ENCODE measurements at regions not wholly inside any gene's neighbourhood (a gene's known extent, or its start where the extent isn't known, plus 50 kb on each side); places are given as distances from the start of the nearest gene placed in this dataset.

DNA sequence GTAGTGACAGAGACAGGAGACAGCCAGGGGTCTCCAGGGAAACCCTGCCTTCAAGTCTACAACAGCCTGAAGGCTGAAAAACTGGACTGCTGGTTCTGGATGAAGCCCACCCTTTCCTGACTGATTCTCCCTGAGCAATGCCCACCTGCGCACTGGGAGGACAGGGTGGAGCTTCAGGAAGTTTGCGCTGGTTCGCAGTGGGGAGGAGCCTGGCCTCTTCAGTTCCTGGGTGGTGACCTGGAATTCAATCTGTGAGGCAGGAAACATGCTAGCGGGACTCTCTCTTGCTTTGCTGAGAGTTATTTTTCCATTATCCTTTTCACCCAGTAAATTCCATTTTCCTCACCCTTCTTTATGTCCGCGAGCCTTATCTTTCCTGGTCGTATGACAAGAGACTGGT, 600.8 kb downstream of the TRHDE start:
- Histone ChIP-seq H3K9me3 (ENCODE audit: insufficient read depth in 2 of 2, low read depth in 1 of 2, low read length in 1 of 2) (peaks cover 0 to 5% of the 10 kb centered on the region in 2 experiments; a peak in 1 of 4 replicates), H3K4ac (replicated peaks; ENCODE audit: insufficient read length, low read depth, low read length) (no peak overlapping the region), H3K23ac (ENCODE audit: insufficient read length) (no peak overlapping the region), H3K56ac (replicated peaks; ENCODE audit: insufficient read length, low read depth, low read length) (no peak overlapping the region), H3K18ac (ENCODE audit: extremely low read depth, low read length) (no peak overlapping the region), H2BK12ac (ENCODE audit: low read depth, low read length) (no peak overlapping the region), H3K27me3 (replicated peaks in 1 of 4; ENCODE audit: control insufficient read depth in 3 of 4, extremely low read depth in 1 of 4, insufficient read depth in 3 of 4, low read length in 3 of 4) (no peaks in the 10 kb centered on the region), H2BK20ac (ENCODE audit: low read length) (no peak overlapping the region), H2AFZ (ENCODE audit: low read length) (peak overlapping the region; percentile 86), H3K4me3 (ENCODE audit: extremely low read depth in 1 of 4, insufficient read depth in 2 of 4, low read depth in 3 of 4, low read length in 4 of 4) (no peak overlapping the region), H2BK5ac (ENCODE audit: low read depth, low read length) (no peak overlapping the region; the same call in 1 of the 2 replicates), H3K27ac (ENCODE audit: low read depth, low read length) (0 out of 2 replicates have a peak overlapping the region, but pooled peaks have one; percentile 25), H4K91ac (replicated peaks; ENCODE audit: insufficient read length, low read length) (no peak overlapping the region), H3K79me1 (ENCODE audit: low read depth, low read length) (no peaks in the 10 kb centered on the region), H3K79me2 (ENCODE audit: control insufficient read depth in 1 of 2, insufficient read depth in 2 of 2, low read length in 2 of 2) (no peaks in the 10 kb centered on the region), H4K8ac (ENCODE audit: extremely low read depth, insufficient read depth, low read length) (no peak overlapping the region), H3K23me2 (ENCODE audit: low read depth, low read length) (no peaks in the 10 kb centered on the region), H4K5ac (ENCODE audit: insufficient read length, low read depth, low read length) (no peak overlapping the region), H3K14ac (ENCODE audit: insufficient read length) (no peak overlapping the region), H3K4me2 (ENCODE audit: insufficient read depth in 1 of 2, low read depth in 2 of 2, low read length in 2 of 2) (no peak overlapping the region), H3K36me3 (ENCODE audit: control insufficient read depth in 2 of 4, insufficient read depth in 4 of 4, low read length in 3 of 4) (no peaks in the 10 kb centered on the region), H2BK15ac (ENCODE audit: low read length) (no peak overlapping the region), H3K4me1 (replicated peaks in 1 of 4; ENCODE audit: control insufficient read depth in 3 of 4, insufficient read depth in 4 of 4, low read length in 3 of 4) (peaks cover 0 to 6% (median 4%) of the 10 kb centered on the region in 4 experiments; a peak in 5 of 7 replicates), H2BK120ac (replicated peaks; ENCODE audit: low read depth, low read length) (no peak overlapping the region), H2AK5ac (ENCODE audit: low read depth, low read length) (no peak overlapping the region), H4K20me1 (replicated peaks in 1 of 2; ENCODE audit: control insufficient read depth in 1 of 2, insufficient read depth in 2 of 2, low read length in 2 of 2) (no peaks in the 10 kb centered on the region), H3K9ac (replicated peaks in 1 of 4; ENCODE audit: extremely low read depth in 1 of 4, low read depth in 3 of 4, low read length in 3 of 4) (no peak overlapping the region)
- ChIA-PET POLR2A (ENCODE audit: partially characterized antibody) (no interaction called here), CTCF (ENCODE audit: partially characterized antibody) (no interaction called here)
- 79% methylated on average over 7 of the region's 7 CpGs; no CpG with 5 or more reads in 1 of the 2 experiments for WGBS, 2 experiments (ENCODE audit: extremely low coverage in 1 of 2, insufficient coverage in 1 of 2, insufficient read length in 1 of 2, insufficient replicate concordance in 2 of 2, low coverage in 1 of 2, low lambda C conversion rate in 2 of 2, missing lambda C conversion rate in 1 of 2)
- no peak for TF ChIP-seq YY1 (IDR thresholded peaks at IDR 0.05; ENCODE audit: low read depth, low read length)
- TF ChIP-seq POLR2A (IDR thresholded peaks at IDR 0.05; ENCODE audit: control extremely low read depth in 1 of 2, low read depth in 2 of 2, low read length in 2 of 2) = no peak
- no peak for TF ChIP-seq SP4 (IDR thresholded peaks at IDR 0.05; ENCODE audit: low read length)
- no peak for TF ChIP-seq SIRT6 (IDR thresholded peaks at IDR 0.05; ENCODE audit: low read length)
- TF ChIP-seq SP2 (IDR thresholded peaks at IDR 0.05; ENCODE audit: low read length) = no peak
- no peak for TF ChIP-seq CREB1 (IDR thresholded peaks at IDR 0.05)
- DNase-seq (ENCODE audit: low read depth in 1 of 2, low spot score in 2 of 2) = peak in 1 of 2 experiments; percentile 45
- no peak for FAIRE-seq

Data from H1 (cell line).